Kidney (tissue), 13 donors: ENCODE measurements at regions not wholly inside any gene's neighbourhood (a gene's known extent, or its start where the extent isn't known, plus 50 kb on each side); places are given as distances from the start of the nearest gene placed in this dataset.

Experiments used
- DNase-seq, 5 donors: peaks; one replicate each; pipeline ENCODE4 v3.0.0-alpha.2; 2013 to 2020
- FAIRE-seq: peaks from 2 replicates; lab custom pipeline; 2012; peaks lifted over from hg19 to GRCh38; lab: Jason Lieb, UNC
- H3K27ac ChIP-seq, 2 donors: one replicate each; pipeline ENCODE4 v1.7.0; 2013; ENCODE audit warnings: low read depth in 2 of 2, low read length in 2 of 2, inconsistent platforms in 1 of 2
- H3K27me3 ChIP-seq: one replicate; pipeline ENCODE4 v1.7.1; 2013; ENCODE audit warnings: low read length, inconsistent platforms; ENCODE audit not compliant: control insufficient read depth, insufficient read depth
- H3K36me3 ChIP-seq, 3 donors: one replicate each; pipeline versions ENCODE4 v1.7.0 to v1.7.1; 2013; ENCODE audit warnings: low read length in 3 of 3, control low read depth in 1 of 3, inconsistent platforms in 1 of 3; ENCODE audit not compliant: insufficient read depth in 3 of 3, control insufficient read depth in 2 of 3
- H3K4me1 ChIP-seq, 3 donors: one replicate each; pipeline versions ENCODE4 v1.7.0 to v1.7.1; 2013; ENCODE audit warnings: low read length in 3 of 3, inconsistent platforms in 1 of 3, low read depth in 1 of 3; ENCODE audit not compliant: control insufficient read depth in 2 of 3, insufficient read depth in 2 of 3
- H3K4me3 ChIP-seq, 3 donors: one replicate each; pipeline versions ENCODE4 v1.7.0 to v1.8.1; 2013; ENCODE audit warnings: low read length in 3 of 3, control low read depth in 1 of 3, inconsistent platforms in 1 of 3
- H3K9ac ChIP-seq, 3 donors: one replicate each; pipeline versions ENCODE4 v1.7.0 to v1.7.1; 2013; ENCODE audit warnings: low read length in 3 of 3, control low read depth in 1 of 3, inconsistent platforms in 1 of 3
- H3K9me3 ChIP-seq, 3 donors: one replicate each; pipeline versions ENCODE4 v1.7.0 to v1.7.1; 2013; ENCODE audit warnings: low read length in 3 of 3, control low read depth in 1 of 3, inconsistent platforms in 1 of 3; ENCODE audit not compliant: control insufficient read depth in 2 of 3, insufficient read depth in 1 of 3
- intact Hi-C: fragments of 100-400 bp; cut with DNase I; formaldehyde crosslinking; loops from one replicate; pipeline ENCODE4 v1.11.1; 2022
- TF ChIP-seq, protein P1 (sequence below): IDR thresholded peaks from 3 replicates; pipeline ENCODE4 v1.5.1; 2012; ENCODE audit warnings: mild to moderate bottlenecking, moderate library complexity, borderline replicate concordance; ENCODE audit not compliant: insufficient read depth; ENCODE audit errors: extremely low read depth
- donor health status: control.
- donor health status: control.
- donor health status: control.
- donor health status: control.
- donor health status: control.
- donor health status: DM: yes; HTN: yes; CAD: no.
- donor health status: Normal renal cell carcinoma (clear cell type).

DNA sequence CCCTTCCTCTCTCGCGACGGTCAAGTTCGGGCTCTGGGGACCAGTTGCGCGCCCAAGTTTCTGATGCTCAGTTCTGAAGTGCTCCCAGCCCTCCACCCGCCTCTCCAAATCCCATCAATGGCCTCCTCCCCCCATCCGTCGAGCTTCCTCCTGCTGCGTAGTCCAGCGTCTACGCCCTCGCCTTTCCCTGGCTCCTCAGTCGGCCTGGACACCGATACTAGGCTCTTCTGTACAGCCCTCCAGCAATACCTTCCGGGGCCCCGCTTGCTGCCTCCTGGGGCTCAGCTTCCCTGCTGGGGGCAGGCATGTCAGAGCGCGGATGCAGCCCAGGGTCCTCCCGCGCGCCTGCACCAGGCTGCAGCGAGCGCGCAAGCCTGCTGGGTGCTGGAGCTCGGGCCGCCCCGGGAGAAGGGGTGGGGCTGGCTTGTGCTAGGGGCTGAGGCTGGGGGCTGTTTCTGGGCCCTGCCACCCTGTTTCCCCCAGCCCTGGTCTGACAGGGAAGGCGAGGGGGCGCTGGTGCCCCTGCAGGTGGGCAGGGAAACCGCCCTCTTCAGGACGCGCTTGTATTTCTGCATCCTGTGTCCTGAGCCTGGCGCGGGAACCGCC is 353.3 kb upstream of the SUCLG2 start:
- intact Hi-C loops, result no loop called here
- Histone ChIP-seq H3K36me3 (no peaks in the 10 kb centered on the region), H3K4me3 (peak overlapping the region; percentile 21 to 31 (median 23)), H3K27ac (no peak overlapping the region), H3K27me3 (peaks cover 20% of the 10 kb centered on the region), H3K4me1 (no peaks in the 10 kb centered on the region), H3K9me3 (no peaks in the 10 kb centered on the region), H3K9ac (no peak overlapping the region)
- TF ChIP-seq, protein P1, sequence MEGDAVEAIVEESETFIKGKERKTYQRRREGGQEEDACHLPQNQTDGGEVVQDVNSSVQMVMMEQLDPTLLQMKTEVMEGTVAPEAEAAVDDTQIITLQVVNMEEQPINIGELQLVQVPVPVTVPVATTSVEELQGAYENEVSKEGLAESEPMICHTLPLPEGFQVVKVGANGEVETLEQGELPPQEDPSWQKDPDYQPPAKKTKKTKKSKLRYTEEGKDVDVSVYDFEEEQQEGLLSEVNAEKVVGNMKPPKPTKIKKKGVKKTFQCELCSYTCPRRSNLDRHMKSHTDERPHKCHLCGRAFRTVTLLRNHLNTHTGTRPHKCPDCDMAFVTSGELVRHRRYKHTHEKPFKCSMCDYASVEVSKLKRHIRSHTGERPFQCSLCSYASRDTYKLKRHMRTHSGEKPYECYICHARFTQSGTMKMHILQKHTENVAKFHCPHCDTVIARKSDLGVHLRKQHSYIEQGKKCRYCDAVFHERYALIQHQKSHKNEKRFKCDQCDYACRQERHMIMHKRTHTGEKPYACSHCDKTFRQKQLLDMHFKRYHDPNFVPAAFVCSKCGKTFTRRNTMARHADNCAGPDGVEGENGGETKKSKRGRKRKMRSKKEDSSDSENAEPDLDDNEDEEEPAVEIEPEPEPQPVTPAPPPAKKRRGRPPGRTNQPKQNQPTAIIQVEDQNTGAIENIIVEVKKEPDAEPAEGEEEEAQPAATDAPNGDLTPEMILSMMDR, result no peak
- no peak for FAIRE-seq
- DNase-seq, result peak; percentile 39 to 70 (median 54)

DNA sequence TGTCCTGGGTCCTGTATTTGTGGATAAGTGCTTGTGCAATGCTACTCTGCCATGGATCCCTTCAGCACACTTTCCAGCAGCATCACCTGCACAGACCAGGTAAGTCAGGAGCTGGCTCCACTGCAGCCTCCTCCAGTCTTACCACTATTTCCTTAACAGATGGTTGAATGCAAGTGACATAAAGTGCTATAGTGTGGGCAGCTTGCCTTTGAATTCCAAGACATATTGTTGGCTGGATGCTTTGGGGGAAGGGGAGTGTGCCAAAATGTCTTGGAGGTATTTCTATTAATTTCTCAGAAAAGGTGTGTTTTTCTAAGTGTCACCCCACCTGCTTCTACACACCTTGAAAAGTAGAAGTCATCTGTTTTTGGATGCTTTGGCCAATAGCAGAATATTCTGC is 352.2 kb upstream of the SUCLG2 start:
- Histone ChIP-seq H3K4me1 (no peaks in the 10 kb centered on the region), H3K27me3 (peaks cover 20% of the 10 kb centered on the region), H3K36me3 (no peaks in the 10 kb centered on the region), H3K9me3 (no peaks in the 10 kb centered on the region), H3K9ac (no peak overlapping the region), H3K4me3 (no peak overlapping the region), H3K27ac (no peak overlapping the region)
- TF ChIP-seq, protein P1, result no peak
- intact Hi-C loops, result no loop called here
- no peak for FAIRE-seq
- no peak for DNase-seq

DNA sequence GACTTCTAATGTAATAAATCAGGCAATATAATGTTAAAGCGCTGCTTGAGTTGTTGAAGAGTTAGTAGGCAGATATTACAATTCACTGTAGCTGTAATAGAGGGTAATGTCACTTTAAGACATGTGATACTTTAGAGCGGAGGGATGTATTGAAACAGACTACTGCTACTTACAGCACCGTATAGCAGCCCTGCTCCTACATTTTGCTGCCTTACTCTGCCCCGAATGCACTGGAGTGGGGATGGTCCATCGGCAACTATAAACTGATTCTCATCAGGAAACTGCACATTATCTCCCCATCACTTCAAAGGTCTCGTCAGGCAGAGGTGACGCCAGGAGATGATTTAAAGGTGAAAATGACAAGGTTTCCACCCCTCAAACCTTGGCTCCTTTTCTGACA is 349.7 kb upstream of the SUCLG2 start:
- H3K9me3 ChIP-seq, result no peaks in the 10 kb centered on the region
- peak in 2 of 5 donors; percentile 10 to 18 for DNase-seq
- TF ChIP-seq, protein P1, result no peak
- no peaks in the 10 kb centered on the region for H3K36me3 ChIP-seq
- no peak overlapping the region for H3K27ac ChIP-seq
- no peak for FAIRE-seq
- H3K4me3 ChIP-seq, result no peak overlapping the region
- intact Hi-C loops, result no loop called here
- H3K4me1 ChIP-seq, result no peaks in the 10 kb centered on the region
- H3K9ac ChIP-seq, result no peak overlapping the region
- H3K27me3 ChIP-seq, result peaks cover 20% of the 10 kb centered on the region

DNA sequence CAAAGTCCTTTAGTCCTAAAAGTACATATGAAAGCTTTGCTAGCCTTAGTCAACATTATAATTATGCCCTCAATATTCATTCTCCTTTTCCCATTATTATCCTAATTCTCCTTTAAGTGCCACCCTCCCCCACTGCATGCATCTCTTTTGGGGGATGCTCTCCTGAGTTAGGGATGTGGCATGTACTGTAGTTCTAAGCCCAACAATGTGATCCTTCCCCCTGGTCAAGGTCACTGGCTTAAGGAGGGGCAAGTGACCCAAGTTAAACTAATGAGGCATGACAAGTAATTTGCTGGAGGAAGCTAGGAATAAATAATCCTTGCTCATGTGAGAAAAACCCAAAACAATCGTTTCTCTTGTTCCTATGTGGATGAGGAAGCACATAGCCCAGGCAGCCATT is 343.9 kb upstream of the SUCLG2 start:
- H3K27ac ChIP-seq, result no peak overlapping the region
- DNase-seq (peak in 4 of 5 donors; percentile 38 to 69 (median 54)), FAIRE-seq (no peak)
- no peaks in the 10 kb centered on the region for H3K36me3 ChIP-seq
- intact Hi-C loops, result no loop called here
- H3K4me3 ChIP-seq, result no peak overlapping the region
- H3K9me3 ChIP-seq, result no peaks in the 10 kb centered on the region
- H3K9ac ChIP-seq, result no peak overlapping the region
- TF ChIP-seq, protein P1, result no peak
- no peaks in the 10 kb centered on the region for H3K27me3 ChIP-seq
- no peaks in the 10 kb centered on the region for H3K4me1 ChIP-seq
